Right lobe of liver (tissue), 6 donors: ENCODE measurements at regions not wholly inside any gene's neighbourhood (a gene's known extent, or its start where the extent isn't known, plus 50 kb on each side); places are given as distances from the start of the nearest gene placed in this dataset.

Experiments
- ATAC-seq, 4 donors: fragments of 200-7000 bp; cut with Tn5 transposase; one replicate each; pipeline ENCODE4 v1.9.1; 2020; ENCODE audit warnings: mild to moderate bottlenecking in 4 of 4, moderate library complexity in 4 of 4
- DNase-seq, 3 donors: peaks; one replicate each; pipeline ENCODE4 v3.0.0-alpha.2; 2020
- H3K27ac ChIP-seq, 3 donors: fragments of 200-600 bp; one replicate each; pipeline ENCODE4 v1.8.0; 2022
- H3K27me3 ChIP-seq, 2 donors: fragments of 200-600 bp; one replicate each; pipeline ENCODE4 v1.8.0; 2022
- H3K36me3 ChIP-seq, 4 donors: fragments of 200-600 bp; sonication (generic) in 1 of 4; one replicate each; pipeline versions ENCODE4 v1.5.1 to v1.8.0; 2017 to 2022; ENCODE audit warnings: control low read depth in 1 of 4
- H3K4me1 ChIP-seq, 4 donors: fragments of 200-600 bp; sonication (generic) in 1 of 4; one replicate each; pipeline versions ENCODE4 v1.5.1 to v1.8.0; 2017 to 2022; ENCODE audit warnings: control low read depth in 1 of 4
- H3K4me3 ChIP-seq, 3 donors: fragments of 200-600 bp; one replicate each; pipeline ENCODE4 v1.8.0; 2022
- H3K9me3 ChIP-seq, 4 donors: fragments of 200-600 bp; sonication (generic) in 1 of 4; one replicate each; pipeline versions ENCODE4 v1.5.1 to v1.8.0; 2017 to 2022; ENCODE audit warnings: control low read depth in 1 of 4
- CTCF ChIP-seq, 4 donors: fragments of 200-600 bp in 3 of 4; fragments of 450-650 bp in 1 of 4; IDR thresholded peaks; one replicate each; pipeline versions ENCODE4 v1.5.1 to v1.8.0; 2016 to 2022; ENCODE audit warnings: antibody characterized with exemption in 4 of 4, mild to moderate bottlenecking in 2 of 4
- POLR2A ChIP-seq: fragments of 450-650 bp; IDR thresholded peaks from one replicate; pipeline ENCODE4 v1.6.1; 2017; ENCODE audit warnings: antibody characterized with exemption, mild to moderate bottlenecking
- WGBS: methylation state at CpG from one replicate; pipeline ENCODE4 v1.1.6; 2018; ENCODE audit warnings: low coverage, low lambda C conversion rate; ENCODE audit not compliant: insufficient coverage; ENCODE audit errors: missing lambda C conversion rate; 5-methylcytosine and 5-hydroxymethylcytosine counted together
- intact Hi-C, 2 donors: fragments of 100-400 bp; cut with DNase I; formaldehyde crosslinking; loops; one replicate each; pipeline versions ENCODE4 v1.11.2 to v1.14.1; 2022
- donor health status: DM: no; HTN: yes; CAD: no.
- donor health status: DM: no; HTN: no; CAD: no.
- donor health status: DM: no; HTN: no; CAD: no.
- donor health status: DM: no; HTN: yes; CAD: no.
- donor health status: DM: no; HTN: yes; CAD: no.

GRCh38 chr13:30072818-30073186 lies 222.4 kb upstream of the UBL3 start:
- Histone ChIP-seq H3K27me3 (no peaks in the 10 kb centered on the region), H3K4me3 (no peak overlapping the region), H3K27ac (no peak overlapping the region), H3K36me3 (no peaks in the 10 kb centered on the region), H3K9me3 (no peaks in the 10 kb centered on the region), H3K4me1 (no peaks in the 10 kb centered on the region)
- intact Hi-C loops: no loop called here
- TF ChIP-seq CTCF (IDR thresholded peaks at IDR 0.05) (no peak), POLR2A (no peak)
- ATAC-seq: no peak
- 30% methylated on average over 1 of the region's 2 CpGs for WGBS
- DNase-seq: no peak

- Histone ChIP-seq H3K9me3 (no peaks in the 10 kb centered on the region), H3K27me3 (no peaks in the 10 kb centered on the region), H3K4me1 (no peaks in the 10 kb centered on the region), H3K4me3 (no peak overlapping the region), H3K27ac (no peak overlapping the region), H3K36me3 (no peaks in the 10 kb centered on the region)
- ATAC-seq: peak in 2 of 4 donors; percentile 11 to 23
- no peak for DNase-seq
- WGBS: 54% methylated on average over 7 of the region's 10 CpGs
- no peak for TF ChIP-seq CTCF (IDR thresholded peaks at IDR 0.05)
- TF ChIP-seq POLR2A: no peak
- intact Hi-C loops: no loop called here
Observed at GRCh38 chr13:30071969-30072817, 221.8 kb upstream of the UBL3 start.

GRCh38 chr13:30065181-30065580 lies 214.8 kb upstream of the UBL3 start:
- H3K27me3 ChIP-seq: no peaks in the 10 kb centered on the region
- H3K27ac ChIP-seq: no peak overlapping the region
- intact Hi-C loops: no loop called here
- no peak for ATAC-seq
- no peak for DNase-seq
- no peaks in the 10 kb centered on the region for H3K36me3 ChIP-seq
- 78% methylated on average over 4 of the region's 4 CpGs for WGBS
- no peaks in the 10 kb centered on the region for H3K9me3 ChIP-seq
- H3K4me1 ChIP-seq: no peaks in the 10 kb centered on the region
- no peak overlapping the region for H3K4me3 ChIP-seq
- no peak for TF ChIP-seq CTCF (IDR thresholded peaks at IDR 0.05)
- TF ChIP-seq POLR2A: no peak

GRCh38 chr13:30063892-30064291 lies 213.5 kb upstream of the UBL3 start:
- Histone ChIP-seq H3K4me3 (no peak overlapping the region), H3K36me3 (no peaks in the 10 kb centered on the region), H3K9me3 (no peaks in the 10 kb centered on the region), H3K4me1 (no peaks in the 10 kb centered on the region), H3K27me3 (no peaks in the 10 kb centered on the region), H3K27ac (no peak overlapping the region)
- TF ChIP-seq CTCF (IDR thresholded peaks at IDR 0.05) (no peak), POLR2A (no peak)
- no peak for ATAC-seq
- intact Hi-C loops: no loop called here
- no peak for DNase-seq
- WGBS: 57% methylated on average over 3 of the region's 3 CpGs
